HG03097 (cell line): ENCODE measurements at regions not wholly inside any gene's neighbourhood (a gene's known extent, or its start where the extent isn't known, plus 50 kb on each side); places are given as distances from the start of the nearest gene placed in this dataset.

Source experiments
- ATAC-seq: cut with Tn5 transposase; IDR thresholded peaks from one replicate; pipeline ENCODE4 v1.9.1; 2021; ENCODE audit not compliant: unreplicated experiment, low FRiP score

DNA sequence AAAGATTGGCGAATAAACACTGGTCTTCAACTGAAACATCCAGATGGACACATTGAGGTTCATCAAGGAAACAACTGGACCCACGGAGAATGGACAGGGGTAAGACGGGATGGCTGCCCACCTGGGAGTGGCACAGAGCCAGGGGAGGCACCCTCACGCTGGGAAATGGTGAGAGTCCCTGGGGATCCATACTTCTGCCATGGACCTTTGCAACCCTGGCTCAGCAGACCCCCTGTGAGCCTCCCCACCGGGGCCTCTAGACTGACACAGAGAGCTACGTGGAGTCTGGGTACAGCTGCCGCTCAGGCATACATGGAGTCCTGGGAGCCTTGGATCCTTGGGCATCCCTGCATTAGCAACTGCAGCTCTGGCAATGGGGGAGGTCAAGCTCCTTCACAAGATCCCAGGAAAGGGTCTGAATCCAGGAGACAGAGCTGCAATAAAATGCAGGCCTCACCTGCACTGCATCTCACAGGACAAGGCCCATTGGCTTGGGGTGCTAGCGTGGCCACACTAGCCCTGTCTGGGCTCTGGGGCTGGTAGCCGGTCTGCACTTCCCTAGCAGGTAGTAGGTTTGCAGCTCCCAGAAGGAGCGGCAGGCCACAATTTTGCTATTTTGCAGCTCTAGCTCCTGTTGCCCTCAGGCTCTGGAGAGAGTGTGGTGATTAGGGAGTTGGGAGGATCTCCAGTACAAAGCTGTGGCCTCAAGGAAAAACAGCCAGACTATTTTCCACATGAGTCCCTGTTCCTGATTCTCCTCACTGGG, 496.4 kb upstream of the LRRC4C start:
- no peak for ATAC-seq

DNA sequence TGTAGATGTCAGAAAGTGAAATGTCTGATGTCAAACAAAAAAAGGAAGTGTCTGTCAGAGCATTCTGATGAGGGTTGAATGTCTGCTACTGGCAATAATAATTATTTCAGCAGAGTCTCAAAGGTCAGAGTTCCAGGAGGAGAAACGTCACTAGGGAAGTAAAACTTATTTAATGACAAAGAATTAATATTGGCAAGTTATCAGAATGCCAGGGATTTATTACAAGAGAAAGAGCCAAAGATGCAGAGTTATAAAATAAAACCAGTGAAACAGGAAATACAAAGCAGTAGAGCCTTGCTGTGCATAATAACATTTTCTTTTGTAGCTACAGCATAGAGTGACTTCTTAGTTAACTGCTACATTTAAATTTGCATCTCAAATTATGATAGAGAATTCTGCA, 504.0 kb upstream of the LRRC4C start:
- ATAC-seq, result no peak

DNA sequence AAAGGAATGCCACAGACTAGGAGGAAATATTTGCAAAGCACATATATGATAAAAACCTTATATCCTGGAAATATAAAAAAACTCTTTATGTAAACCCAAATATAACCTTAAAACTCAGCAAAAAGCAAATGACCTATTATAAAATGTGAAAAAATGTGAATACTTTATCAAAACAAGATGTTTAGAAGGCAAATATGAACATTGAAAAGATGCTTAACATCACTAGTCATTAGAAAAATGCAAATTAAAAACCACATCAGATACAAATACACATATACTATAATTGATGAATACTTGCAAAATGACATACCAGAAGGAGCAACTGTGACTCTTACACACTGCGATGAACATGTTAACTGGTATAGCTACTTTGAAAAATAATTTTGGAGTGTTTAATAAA, 511.2 kb upstream of the LRRC4C start:
- no peak for ATAC-seq

DNA sequence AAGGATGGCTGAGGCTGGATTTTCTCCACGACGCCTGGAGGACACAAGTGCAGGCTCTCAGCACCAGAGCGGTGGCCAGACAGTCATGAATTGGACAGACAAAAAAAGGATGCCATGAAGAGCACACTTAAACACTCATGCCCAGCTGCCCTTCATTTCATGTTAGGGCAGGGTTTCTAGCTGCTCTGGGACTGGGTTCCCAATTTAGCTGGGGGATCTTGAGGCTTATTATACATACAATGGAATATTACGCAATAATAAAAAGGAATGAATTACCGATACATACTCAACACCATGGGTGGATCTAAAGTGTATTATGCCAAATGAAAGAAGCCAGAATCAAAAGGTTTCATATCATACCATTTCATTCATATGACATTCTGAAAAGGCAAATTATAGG, 512.1 kb upstream of the LRRC4C start:
- ATAC-seq, result no peak

DNA sequence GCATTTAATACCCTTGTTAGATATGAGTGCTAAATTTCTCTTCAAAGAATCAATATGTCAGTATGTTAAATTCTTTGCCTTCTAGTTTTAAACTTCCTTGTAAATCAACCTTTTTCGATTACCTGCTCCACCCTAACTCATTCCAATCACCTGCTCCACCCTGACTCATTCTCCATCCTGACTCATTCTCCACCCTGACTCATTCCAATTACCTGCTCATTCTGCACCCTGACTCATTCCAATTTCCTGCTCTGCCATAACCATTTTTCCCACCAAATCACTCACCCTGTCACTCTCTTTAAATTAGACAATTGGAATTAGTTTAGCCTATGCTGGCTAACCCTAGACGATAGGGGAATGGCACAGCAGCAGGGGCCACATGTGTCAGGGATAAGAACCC, 519.5 kb upstream of the LRRC4C start:
- no peak for ATAC-seq

DNA sequence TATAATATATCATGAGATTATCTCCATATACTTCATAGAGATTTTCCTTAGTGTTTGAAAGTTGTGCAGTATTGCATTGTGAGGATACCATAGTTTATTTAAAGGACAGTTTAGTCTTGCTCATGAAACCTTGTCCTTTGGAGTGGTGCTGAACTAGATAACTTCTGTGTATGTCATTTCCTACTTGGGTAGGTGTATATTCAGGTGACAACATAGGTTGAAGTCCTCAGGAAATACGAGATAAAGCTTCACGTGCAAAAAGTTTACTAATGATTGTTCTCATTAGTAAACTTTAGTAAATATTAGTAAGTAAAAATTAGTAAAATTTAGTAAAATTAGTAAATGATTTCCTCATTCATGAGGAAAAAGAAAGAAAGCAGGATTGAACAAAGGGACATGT, 521.3 kb upstream of the LRRC4C start:
- ATAC-seq, result no peak

DNA sequence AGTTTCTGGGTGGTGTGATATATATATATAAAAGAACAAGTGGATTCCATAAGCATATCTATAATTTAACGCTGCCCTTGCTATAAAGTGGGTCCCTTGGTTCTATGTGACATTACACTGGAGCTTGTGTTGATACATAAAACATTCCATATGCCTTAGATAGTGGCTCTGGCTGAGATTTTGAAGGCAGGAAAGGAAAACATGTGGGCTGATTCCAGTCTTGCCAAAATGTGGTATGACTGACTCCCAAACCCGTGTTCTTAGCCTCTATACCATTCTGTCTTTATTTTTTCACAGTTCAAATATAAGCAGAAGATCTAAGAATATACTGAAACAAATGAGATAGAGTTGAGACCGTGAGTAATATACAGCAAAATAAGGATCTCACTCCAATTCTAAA, 522.8 kb upstream of the LRRC4C start:
- ATAC-seq, result no peak

DNA sequence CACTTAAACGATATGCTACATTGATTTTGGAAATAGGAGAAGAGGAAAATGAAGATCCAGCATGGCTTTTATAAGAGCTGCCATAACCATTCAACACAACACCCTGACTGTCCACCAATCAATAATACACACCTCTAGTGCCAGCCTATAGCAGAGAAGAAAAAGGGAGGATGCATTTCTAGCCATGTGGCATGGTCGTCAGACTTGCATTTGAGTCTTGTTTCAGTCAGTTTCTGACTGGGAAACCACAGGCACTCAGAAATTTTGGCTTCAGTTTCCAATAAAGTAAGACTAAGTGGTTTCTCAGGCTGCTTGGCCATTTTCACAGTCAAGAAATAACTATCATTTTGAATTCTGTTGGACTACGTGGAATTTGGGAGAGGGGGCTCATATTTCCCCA, 523.5 kb upstream of the LRRC4C start:
- no peak for ATAC-seq

DNA sequence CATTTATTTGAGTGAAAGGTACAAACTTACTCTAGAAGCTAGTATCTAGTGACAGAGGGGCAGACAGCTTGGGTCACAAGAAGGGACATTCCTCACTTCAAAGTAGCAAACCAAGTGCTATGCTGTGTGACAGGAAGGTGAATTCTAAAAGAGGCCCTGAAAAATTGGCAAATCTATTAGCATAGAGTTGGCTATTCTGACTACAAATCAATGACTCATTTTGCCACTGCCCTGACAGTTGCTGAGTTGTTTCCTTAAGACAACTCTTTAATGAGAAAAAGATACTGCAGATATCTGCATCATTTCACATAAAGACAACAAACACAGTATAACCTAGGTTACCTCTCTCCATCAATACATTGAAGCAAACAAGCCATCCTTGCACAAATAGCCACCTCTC, 524.0 kb upstream of the LRRC4C start:
- no peak for ATAC-seq

DNA sequence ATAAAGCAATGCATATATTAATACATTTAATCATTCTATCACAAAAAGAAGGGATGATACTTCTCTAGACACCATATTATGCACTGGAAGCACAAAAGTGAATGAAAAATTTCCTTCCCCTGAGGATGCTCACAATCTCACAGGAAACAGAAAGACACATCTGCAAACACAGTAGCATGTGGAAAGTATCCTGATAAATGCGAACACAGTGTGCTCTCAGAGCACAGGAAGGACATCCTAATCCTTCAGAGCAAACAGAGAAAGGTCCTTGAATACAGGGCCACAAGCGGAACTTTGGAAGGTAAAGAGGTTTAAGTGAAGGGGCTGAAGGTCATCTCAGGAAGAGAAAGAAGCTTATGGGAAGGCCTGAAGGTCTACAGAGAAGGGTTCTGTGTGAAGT, 524.6 kb upstream of the LRRC4C start:
- no peak for ATAC-seq

DNA sequence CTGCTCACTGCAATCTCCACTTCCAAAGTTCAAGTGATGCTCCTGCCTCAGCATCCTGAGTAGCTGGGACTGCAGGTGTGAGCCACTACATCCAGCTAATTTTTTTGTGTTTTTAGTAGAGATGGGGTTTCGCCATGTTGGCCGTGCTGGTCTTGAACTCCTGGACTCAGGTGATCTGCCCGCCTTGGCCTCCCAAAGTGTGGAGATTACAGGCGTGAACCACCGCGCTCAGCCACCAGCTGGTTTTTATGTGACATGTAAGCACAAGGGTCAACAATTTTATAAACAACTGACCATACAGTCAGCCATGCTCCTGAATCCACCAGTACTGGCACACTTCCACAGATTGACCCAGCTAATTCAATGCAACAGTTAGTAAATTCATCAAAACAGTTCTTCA, 526.3 kb upstream of the LRRC4C start:
- ATAC-seq, result no peak

DNA sequence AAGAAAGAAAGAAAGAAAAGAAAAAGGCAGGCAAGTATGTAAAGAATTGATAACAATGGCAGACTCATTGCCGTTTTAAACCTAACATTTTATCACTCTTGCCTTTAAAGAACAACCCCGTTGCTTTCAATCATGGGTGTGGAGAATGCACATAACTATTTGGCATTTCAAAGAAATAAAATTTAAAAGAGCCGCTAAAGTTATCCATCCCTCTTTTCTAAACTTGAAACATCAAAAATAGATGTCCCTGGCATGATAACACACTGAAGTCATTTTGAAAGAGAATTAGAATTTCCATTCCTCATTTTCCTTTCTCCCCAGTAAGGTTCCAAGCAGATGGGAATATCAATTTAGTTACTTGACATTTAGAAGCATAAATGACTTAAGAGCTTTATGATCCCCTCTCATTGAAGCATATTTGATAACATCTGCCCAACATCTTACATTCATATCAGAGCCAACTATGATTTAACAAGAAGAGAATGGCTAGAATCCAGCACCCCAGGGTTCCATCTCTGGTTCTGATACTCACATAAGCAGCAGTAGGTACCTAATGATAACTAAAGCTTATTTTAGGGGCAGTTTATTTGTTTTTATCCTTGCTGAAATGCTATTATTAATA, 529.6 kb upstream of the LRRC4C start:
- ATAC-seq, result no peak

DNA sequence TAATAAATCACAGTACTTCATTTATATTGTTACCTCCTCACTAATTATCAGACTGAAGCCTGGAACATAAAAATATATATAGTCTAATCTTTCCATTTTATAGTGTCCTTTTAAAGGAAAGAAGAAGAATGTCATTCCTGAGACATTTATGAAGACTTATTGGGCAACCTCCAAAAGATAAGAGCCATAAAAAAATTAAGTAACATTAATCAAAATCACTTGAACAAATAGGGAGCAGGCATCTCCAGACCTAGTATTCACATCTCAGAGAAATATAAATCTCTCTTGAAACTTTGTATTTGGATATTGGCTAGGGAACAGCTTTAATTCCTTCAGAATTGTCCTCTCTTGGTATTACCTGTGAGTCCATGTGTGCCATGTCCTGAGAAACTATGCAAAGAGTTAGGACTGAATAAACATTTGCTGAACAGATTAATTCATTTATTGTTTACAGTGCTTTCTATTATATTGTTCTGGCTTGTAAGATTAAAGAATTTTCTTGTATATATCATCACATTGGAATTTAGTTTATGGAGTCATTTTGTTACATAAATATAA, 530.5 kb upstream of the LRRC4C start:
- no peak for ATAC-seq

DNA sequence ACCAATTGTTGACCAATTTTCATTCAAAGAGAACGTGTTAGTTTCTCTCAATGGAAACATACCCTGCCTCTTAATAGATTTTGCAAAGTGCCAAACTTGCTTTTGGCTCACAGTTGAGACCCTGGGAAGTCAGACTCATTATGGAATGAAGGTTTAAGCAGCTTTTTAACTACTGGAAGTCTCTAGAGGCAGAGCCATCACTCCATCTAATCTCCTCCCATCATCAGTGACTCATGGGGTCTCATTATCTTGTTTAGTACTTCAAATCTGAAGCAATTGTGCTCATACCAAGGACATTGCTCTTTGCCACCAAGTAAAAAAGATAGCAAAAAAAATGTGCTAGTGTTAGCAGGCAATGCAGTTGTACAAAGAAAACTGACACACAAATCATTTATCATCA, 537.1 kb upstream of the LRRC4C start:
- no peak for ATAC-seq

DNA sequence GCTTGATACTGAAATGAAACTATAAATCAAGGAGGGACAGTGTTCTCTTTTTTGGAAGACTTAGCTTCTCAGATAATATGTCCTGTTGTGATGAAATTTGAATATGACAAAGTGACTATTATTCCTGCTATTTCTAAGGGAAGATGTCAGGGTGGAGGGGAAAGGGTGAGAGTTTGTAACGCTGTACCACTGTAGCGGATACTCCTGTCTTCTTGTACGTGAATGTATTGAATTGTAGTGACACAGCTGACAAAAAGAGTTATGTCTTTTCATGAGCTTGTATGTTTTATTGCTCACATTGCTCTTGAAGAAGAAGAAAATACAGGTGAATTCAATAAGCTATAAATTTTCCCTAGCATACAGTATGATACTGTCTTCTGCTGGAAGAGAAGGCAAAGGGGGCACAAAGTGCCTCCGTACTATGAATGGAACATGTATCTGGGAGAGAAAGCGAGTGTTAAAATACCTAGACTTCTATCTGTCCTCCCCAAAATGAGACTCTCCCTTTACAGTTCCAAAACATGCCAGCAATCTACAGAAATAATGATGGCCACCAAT, 538.5 kb upstream of the LRRC4C start:
- no peak for ATAC-seq

DNA sequence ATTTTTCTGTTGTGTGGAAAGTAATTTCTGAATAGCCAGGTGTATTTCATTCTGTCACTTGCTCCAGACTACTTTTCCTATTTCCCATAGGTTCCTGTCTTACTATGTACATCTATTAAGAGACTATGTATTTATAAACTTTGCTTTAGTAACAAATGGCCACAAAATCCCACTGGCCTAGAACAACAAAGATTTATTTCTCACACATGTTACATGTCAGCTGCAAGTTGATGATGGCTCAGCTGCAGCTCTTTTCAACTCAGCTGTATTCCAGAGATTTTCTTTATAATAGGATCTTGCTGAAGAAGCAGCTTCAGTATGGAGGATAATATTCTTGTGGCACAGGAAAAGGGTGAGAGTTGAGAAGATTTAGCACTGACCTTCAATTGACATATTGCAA, 539.6 kb upstream of the LRRC4C start:
- no peak for ATAC-seq

DNA sequence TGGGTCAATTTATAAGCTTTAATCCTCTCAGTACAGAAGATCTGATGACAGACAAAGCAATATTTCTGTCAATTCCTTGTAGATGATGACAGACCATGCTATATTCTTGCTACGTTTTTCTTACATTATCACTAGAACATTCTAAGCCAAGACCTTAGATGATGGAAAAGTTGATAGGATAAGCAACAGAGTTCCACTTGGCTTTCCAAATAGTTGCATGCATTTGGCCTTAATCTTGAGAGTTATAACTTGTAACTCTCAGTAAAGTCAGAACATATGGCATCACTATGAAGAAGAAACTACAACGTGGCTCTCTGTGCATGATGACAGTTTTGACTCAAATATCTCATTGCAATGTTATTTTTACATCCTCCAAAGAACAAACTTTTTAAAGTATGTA, 544.3 kb upstream of the LRRC4C start:
- no peak for ATAC-seq

DNA sequence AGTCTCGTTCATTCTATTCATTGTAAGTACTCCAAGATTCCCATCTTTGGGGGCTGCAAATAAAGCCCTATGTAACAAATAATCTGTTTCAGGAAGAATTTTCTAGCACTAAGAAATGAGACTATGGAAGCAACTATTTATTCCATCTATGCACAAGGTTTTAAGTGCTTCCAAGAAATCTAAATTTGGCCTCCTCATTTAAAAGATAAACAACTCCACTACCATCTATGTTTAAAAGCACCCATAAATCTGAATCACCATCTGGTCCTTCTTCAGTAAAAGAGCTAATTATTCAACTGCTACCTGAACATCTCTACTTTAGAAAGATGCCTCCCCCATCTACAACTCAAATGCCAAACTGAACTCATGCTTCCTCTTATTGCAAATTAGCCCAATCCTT, 547.3 kb upstream of the LRRC4C start:
- ATAC-seq, result no peak

DNA sequence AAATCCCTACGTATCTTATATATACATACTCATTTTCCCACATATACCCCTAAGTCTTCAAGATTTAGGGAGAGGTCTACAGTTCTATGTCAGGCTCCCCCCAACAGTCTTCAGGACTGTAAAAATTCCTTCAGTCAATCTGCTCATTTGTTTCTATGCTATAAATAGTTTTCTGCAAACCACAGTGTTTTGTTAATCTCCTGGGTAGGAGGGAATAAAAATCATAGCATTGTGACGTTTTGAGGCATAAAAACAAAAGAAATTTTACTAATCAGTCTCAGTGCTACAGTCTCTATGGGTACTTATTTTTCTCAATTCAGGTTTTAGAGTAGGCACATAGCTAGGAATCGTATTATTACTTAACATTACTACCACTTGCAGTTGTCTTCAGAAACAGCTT, 552.8 kb upstream of the LRRC4C start:
- ATAC-seq, result no peak

DNA sequence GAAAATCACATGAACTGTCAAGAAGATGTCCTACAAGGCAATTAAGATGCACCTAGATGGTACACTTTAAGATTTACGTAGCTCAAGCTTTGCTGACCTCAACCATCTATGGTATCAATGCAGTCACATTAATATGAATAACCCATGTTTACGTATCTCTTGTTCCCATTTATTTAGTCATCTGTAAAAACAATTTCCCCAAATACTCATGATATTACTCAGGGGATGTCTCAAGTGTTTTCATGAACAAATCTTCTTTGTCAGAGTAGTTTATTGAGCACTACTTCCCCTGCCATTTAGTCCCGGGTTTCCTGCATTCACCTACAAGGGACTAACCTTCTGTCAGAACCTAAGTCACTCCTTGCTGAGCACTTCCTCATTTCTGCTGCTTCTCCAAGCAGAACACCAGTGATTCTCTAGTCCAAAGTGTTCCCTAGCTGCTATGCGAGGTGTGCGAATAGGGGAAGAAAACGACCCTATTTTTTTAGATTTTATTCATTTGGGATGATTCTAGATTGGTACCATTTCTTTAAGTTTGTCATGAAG, 554.3 kb upstream of the LRRC4C start:
- no peak for ATAC-seq

DNA sequence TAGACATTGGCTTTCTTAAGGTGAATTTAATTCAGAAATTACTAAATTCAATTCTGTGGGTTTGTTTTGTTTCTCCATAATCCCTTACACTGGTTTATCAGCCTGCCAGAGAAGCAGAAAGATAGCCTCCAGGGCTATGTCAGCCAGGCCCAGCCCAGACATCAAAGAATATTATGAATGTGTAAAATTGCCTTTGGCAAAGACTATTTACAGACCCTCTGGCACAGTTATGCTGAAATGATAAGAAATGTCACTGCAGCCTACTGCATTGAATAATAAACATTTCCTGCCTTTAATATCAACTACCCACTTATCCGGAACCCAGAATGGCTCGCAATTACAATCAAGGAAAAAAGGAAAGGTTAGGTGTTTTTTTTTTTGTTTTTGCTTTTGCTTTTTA, 562.5 kb upstream of the LRRC4C start:
- ATAC-seq, result no peak

DNA sequence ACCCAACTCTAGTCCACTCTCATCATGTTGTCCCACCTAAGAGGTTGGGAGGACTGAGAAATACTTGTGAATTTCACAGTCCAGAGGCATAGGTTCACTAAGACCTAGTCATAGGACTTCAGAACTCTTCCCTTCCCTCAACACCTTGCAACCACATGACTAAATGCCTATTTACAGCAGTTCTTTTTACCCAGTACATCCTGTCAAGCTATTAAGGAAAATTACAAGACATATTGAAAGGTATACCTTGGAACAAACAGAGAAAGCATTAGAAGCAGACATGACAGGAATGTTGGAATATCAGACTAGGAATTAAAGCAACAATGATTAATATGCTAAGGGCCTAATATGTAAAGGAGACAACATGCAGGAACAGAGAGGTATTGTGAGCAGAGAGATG, 563.8 kb upstream of the LRRC4C start:
- ATAC-seq, result no peak
